ENCODE measurements at regions not wholly inside any gene's neighbourhood (a gene's known extent, or its start where the extent isn't known, plus 50 kb on each side); places are given as distances from the start of the nearest gene placed in this dataset.

GRCh38 chr2:3001615-3002560, 375.7 kb downstream of the EIPR1 start:
- TF ChIP-seq POLR2A (IDR thresholded peaks at IDR 0.05), result no peak
- TF ChIP-seq, protein P1, sequence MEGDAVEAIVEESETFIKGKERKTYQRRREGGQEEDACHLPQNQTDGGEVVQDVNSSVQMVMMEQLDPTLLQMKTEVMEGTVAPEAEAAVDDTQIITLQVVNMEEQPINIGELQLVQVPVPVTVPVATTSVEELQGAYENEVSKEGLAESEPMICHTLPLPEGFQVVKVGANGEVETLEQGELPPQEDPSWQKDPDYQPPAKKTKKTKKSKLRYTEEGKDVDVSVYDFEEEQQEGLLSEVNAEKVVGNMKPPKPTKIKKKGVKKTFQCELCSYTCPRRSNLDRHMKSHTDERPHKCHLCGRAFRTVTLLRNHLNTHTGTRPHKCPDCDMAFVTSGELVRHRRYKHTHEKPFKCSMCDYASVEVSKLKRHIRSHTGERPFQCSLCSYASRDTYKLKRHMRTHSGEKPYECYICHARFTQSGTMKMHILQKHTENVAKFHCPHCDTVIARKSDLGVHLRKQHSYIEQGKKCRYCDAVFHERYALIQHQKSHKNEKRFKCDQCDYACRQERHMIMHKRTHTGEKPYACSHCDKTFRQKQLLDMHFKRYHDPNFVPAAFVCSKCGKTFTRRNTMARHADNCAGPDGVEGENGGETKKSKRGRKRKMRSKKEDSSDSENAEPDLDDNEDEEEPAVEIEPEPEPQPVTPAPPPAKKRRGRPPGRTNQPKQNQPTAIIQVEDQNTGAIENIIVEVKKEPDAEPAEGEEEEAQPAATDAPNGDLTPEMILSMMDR (IDR thresholded peaks at IDR 0.05), result peak in 5 of 6 experiments; percentile 24 to 60 (median 56)

Measured in thyroid gland (tissue), 4 donors.